Upper lobe of left lung (tissue), 4 donors: ENCODE measurements at regions not wholly inside any gene's neighbourhood (a gene's known extent, or its start where the extent isn't known, plus 50 kb on each side); places are given as distances from the start of the nearest gene placed in this dataset.

Experiments used
- CTCF ChIP-seq, 6 experiments: fragments of 450-650 bp in 4 of 6; fragments of 200-600 bp in 2 of 6; sonication (generic) in 2 of 6; IDR thresholded peaks; one replicate each; pipeline ENCODE4 v1.5.1; 2016 to 2019; ENCODE audit warnings: antibody characterized with exemption in 6 of 6
- EP300 ChIP-seq, 4 donors: sonication (generic); formaldehyde crosslinking; IDR thresholded peaks; one replicate each; pipeline ENCODE4 v1.5.1; 2017; ENCODE audit warnings: antibody characterized with exemption in 4 of 4, control low read depth in 2 of 4
- POLR2A ChIP-seq, 4 donors: fragments of 450-650 bp; IDR thresholded peaks; one replicate each; pipeline ENCODE4 v1.5.1; 2016 to 2017; ENCODE audit warnings: antibody characterized with exemption in 4 of 4, mild to moderate bottlenecking in 2 of 4
- POLR2AphosphoS5 ChIP-seq, 2 donors: sonication (generic); formaldehyde crosslinking; IDR thresholded peaks; one replicate each; pipeline ENCODE4 v1.5.1; 2017; ENCODE audit warnings: antibody characterized with exemption in 2 of 2

GRCh38 chr1:100626397-100626796, 88.5 kb downstream of the GPR88 start:
- TF ChIP-seq CTCF (IDR thresholded peaks at IDR 0.05): no peak
- TF ChIP-seq POLR2AphosphoS5 (IDR thresholded peaks at IDR 0.05): no peak
- TF ChIP-seq POLR2A (IDR thresholded peaks at IDR 0.05): no peak
- no peak for TF ChIP-seq EP300 (IDR thresholded peaks at IDR 0.05)
